ENCODE measurements at regions not wholly inside any gene's neighbourhood (a gene's known extent, or its start where the extent isn't known, plus 50 kb on each side); places are given as distances from the start of the nearest gene placed in this dataset.

GRCh38 chr12:24379433-24379832, 430.0 kb upstream of the SOX5 start:
- TF ChIP-seq POLR2A (IDR thresholded peaks at IDR 0.05) (no peak), CTCF (IDR thresholded peaks at IDR 0.05) (no peak)
